GDM1 (cell line): ENCODE measurements at regions not wholly inside any gene's neighbourhood (a gene's known extent, or its start where the extent isn't known, plus 50 kb on each side); places are given as distances from the start of the nearest gene placed in this dataset.

Source experiments
- DNase-seq: peaks from one replicate; lab custom pipeline; 2025; lab: John Stamatoyannopoulos, UW

DNA sequence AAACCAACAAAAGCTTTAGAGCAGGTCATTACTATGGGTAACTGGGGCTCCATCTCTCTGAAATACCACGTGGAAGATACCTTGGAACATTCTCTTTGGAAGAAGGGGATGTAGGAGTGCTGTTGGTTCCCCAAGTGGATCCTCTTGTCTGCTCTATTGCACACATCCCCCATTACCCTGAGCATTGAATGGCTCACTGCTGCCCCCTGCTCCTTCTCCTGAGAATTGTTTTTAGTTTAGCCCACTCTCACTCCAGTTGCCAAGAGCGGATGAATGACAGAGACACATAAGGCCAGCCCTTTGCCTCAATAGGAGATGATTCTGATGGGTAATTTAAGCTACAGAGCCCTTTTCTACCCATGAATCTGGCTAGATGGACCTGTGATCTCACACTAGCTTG lies 135.6 kb upstream of the SUCLG2 start:
- peak; percentile 31 for DNase-seq

DNA sequence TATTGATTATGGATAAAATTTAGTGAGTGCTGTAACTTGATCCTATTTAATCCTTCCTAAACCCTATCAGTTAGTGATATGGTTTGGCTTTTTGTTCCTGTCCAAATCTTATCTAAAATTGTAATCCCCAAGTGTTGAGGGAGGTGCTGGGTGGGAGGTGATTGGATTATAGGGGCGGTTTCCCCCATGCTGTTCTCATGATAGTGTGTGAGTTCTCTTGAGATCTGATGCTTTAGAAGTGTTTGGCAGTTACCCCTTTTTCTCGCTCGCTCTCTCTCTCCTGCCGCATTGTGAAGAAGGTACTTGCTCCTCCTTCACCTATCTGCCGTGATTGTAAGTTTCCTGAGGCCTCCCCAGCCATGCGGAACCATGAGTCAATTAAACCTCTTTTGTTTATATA lies 134.0 kb upstream of the SUCLG2 start:
- DNase-seq, result no peak

GRCh38 chr3:67783281-67784250 lies 129.2 kb upstream of the SUCLG2 start:
- DNase-seq, result no peak

- no peak for DNase-seq
Measured at GRCh38 chr3:67781871-67782270, 127.5 kb upstream of the SUCLG2 start.

DNA sequence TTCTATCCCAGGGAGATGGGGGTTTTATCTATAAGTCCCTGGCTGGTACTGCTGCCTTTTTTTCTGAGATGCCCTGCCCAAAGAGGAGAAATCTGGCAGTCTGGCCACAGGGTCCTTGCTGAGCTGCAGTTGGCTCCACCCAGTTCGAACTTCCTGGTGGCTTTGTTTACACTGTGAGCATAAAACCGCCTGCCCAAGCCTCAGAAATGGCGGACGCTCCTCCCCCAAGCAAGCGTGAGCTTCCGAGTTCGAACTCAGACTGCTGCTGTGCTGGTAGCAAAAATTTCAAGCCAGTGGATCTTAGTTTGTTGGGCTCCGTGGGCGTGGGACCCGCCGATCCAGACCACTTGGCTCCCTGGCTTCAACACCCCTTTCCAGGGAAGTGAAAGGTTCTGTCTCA lies 126.8 kb upstream of the SUCLG2 start:
- no peak for DNase-seq

GRCh38 chr3:67774676-67775075 lies 120.3 kb upstream of the SUCLG2 start:
- DNase-seq, result no peak

DNA sequence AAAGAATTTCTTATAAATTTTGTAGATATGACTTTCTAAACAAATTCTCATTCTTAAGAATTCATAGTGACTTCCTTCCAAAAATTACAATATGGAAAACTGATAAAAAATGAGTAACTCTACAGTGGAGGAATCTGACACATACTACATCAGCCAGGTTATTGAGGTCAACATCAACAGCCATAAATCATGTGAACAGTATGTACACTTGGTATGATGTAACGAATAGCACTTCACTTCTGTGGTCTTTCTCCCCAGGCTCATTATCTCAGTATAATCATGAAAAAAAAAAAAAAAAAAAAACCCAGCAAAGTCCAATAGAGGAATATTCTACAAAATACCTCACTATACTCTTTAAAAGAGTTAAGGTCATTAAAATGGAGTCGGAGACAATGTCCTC lies 111.2 kb upstream of the SUCLG2 start:
- no peak for DNase-seq

- no peak for DNase-seq
Measured at GRCh38 chr3:67745296-67745695, 90.9 kb upstream of the SUCLG2 start.

DNA sequence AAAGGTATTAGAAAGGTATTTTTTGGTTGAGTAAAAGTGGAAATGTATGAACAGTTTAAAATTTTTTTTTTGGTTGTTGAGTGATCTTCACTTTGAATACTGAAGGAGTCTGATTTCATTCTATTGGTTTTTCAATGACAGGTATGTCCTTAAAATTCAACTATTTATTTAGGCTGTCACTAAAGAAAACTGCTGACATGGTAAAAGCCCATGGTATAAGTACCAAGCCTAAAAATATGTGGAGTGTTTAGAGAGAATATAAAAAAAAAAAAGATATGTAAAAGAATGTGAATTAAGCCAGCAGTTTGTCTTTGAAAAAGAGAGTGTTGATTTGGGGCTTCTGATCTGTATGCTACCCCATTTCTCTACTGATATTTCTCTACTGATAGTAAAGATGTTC lies 90.3 kb upstream of the SUCLG2 start:
- DNase-seq, result no peak

GRCh38 chr3:67739851-67740250 lies 85.4 kb upstream of the SUCLG2 start:
- no peak for DNase-seq

- no peak for DNase-seq
Measured at GRCh38 chr3:67737906-67738865, 83.8 kb upstream of the SUCLG2 start.

GRCh38 chr3:67737140-67737539 lies 82.7 kb upstream of the SUCLG2 start:
- DNase-seq, result no peak

- DNase-seq, result no peak
Measured at GRCh38 chr3:67733269-67733950, 79.0 kb upstream of the SUCLG2 start.

DNA sequence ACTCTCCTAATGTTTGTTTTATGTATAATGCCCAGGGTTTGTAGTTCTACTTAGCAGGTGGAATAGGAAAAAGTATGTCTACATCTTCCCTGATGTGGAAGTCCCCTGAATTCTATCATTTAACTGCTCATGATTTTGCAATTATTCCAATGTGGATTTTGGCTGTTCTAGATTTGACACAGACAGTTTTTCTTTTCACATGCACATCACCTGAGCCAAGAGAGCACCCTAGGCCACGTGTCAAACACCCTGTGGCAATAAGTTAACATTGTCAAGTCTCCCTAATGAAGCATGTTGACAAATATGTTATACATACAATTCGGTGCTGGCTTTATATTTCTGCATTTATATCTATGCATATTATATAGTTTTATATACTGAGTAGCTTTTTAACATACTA lies 70.0 kb upstream of the SUCLG2 start:
- DNase-seq, result no peak

DNA sequence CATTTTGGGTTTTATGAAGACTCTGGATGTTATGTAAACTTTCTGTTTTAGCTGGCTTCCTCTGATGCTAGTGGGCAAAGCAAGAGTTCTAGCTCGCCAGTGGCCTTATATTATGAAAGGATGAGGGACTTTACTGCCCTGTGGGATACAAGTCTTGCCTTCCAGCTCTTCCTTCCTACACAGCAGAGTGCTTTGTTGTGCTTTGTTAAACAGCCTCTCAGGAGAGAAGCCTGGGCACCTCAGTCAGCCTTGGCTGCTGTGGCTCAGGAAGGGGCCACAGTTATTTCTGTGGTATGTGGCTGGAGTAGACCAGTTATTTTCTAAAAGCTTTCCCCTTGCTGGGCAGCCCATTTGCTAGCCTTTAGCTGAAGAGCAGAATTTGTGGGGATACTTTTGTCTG lies 69.5 kb upstream of the SUCLG2 start:
- DNase-seq, result no peak

GRCh38 chr3:67719333-67719732 lies 64.9 kb upstream of the SUCLG2 start:
- DNase-seq, result no peak

- no peak for DNase-seq
Measured at GRCh38 chr3:67715971-67716370, 61.6 kb upstream of the SUCLG2 start.

DNA sequence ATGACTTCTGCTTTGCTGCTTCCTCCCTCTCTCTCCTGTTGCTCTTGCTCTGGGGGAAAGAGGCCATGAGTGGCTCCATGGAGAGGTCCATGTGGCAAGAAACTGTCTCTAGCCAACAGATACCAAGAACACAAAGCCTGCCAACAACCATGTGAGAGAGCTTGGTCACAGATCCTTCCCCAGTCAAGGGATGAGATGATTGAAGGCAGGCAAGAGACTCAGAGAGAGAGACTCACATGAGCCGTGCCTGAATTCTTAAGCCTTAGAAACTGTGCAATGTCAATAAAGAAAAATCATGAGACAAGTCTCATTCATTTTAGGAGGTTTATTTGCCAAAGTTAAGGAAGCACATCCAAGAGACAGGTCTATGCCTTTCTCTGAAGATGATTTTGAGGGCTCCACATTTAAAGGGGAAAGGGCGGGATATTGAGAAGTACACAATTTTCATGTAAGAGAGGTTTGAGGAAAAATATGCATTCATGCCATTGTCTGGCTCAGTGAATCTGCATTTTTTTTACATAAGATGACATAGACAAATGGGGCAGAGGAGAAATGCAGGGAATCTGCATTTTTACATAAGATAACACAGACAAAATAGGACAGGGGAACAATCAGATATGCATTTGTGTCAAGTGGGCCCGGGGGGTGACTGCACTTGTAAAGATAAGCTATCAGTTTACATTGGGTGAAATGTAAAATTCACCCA lies 59.5 kb upstream of the SUCLG2 start:
- no peak for DNase-seq

DNA sequence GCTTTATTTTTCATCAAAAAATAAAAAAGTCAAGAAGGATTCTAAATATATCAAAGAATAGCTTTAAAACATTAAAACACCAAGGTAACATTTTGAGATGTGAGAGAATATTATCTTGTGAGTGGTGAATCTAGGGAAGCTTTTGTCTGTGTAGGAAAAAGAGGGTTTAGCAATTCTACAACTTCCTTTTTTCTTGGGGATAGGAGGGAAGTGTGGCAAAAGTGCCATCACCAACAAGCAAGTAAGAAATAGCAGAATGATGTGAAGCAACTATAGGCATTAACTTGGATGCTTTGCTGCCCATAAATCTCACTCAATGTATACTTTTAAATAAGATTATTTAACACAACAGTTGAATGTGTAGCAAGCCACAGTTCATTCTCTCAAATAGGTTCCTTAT lies 57.8 kb upstream of the SUCLG2 start:
- no peak for DNase-seq

GRCh38 chr3:67710396-67710795 lies 56.0 kb upstream of the SUCLG2 start:
- no peak for DNase-seq

GRCh38 chr3:67706934-67707333 lies 52.5 kb upstream of the SUCLG2 start:
- DNase-seq, result no peak

DNA sequence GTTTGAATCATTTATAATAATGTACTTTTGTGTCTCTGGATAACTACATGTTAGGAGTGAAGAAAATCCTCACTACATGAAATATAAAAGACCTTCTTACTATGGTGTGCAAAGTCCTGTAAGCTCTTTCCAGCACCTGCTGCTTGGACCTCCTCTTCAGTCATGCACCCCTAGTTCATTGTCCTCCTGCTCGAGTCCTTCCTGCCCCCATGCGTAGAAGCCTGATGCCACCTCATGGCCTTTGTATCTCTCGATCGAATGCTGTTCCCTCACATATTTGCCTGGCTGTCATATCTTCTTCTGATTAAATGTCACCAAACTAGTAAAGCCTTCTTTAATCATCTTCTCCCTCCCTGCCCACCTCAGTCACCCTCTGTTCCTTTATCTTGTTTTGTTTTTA lies 49.9 kb upstream of the SUCLG2 start:
- DNase-seq, result no peak
